Mesenchymal stem cell (in vitro differentiated cells and primary cell): ENCODE measurements at regions not wholly inside any gene's neighbourhood (a gene's known extent, or its start where the extent isn't known, plus 50 kb on each side); places are given as distances from the start of the nearest gene placed in this dataset.
"Not testable (repeated sequence)": the region's sequence is repeated elsewhere in the genome, so short reads cannot be mapped to it uniquely, and the experiment has no call there.

Experiments
- DNase-seq: peaks from one replicate; pipeline ENCODE4 v3.0.0-alpha.2; 2013
- H2AFZ ChIP-seq: one replicate; pipeline ENCODE4 v1.6.1; 2013; ENCODE audit warnings: low read depth, mild to moderate bottlenecking, control low read depth, inconsistent platforms, low read length, moderate library complexity
- H2AK5ac ChIP-seq: 2 replicates; pipeline ENCODE4 v1.6.1; 2013; ENCODE audit warnings: low read length, moderate library complexity, mild to moderate bottlenecking, inconsistent platforms; ENCODE audit not compliant: severe bottlenecking
- H2BK120ac ChIP-seq: one replicate; pipeline ENCODE4 v1.6.1; 2013; ENCODE audit warnings: low read depth, mild to moderate bottlenecking, inconsistent platforms, low read length, moderate library complexity
- H2BK12ac ChIP-seq, 2 experiments: one replicate each; pipeline ENCODE4 v1.6.1; 2013; ENCODE audit warnings: inconsistent platforms in 2 of 2, low read length in 2 of 2, mild to moderate bottlenecking in 2 of 2, moderate library complexity in 2 of 2, control low read depth in 1 of 2
- H2BK15ac ChIP-seq: one replicate; pipeline ENCODE4 v1.6.1; 2013; ENCODE audit warnings: mild to moderate bottlenecking, low read depth, inconsistent platforms; ENCODE audit not compliant: poor library complexity, severe bottlenecking
- H2BK5ac ChIP-seq: 2 replicates; pipeline ENCODE4 v1.6.1; 2013; ENCODE audit warnings: low read depth, mild to moderate bottlenecking, low read length, control low read depth, inconsistent platforms; ENCODE audit not compliant: poor library complexity, severe bottlenecking
- H3K14ac ChIP-seq, 2 experiments: one replicate each; pipeline ENCODE4 v1.6.1; 2013; ENCODE audit warnings: inconsistent platforms in 2 of 2, low read length in 2 of 2, control low read depth in 1 of 2, mild to moderate bottlenecking in 1 of 2, moderate library complexity in 1 of 2
- H3K18ac ChIP-seq, 2 experiments: one replicate each; pipeline ENCODE4 v1.6.1; 2013; ENCODE audit warnings: inconsistent platforms in 2 of 2, low read length in 2 of 2, control low read depth in 1 of 2, low read depth in 1 of 2, mild to moderate bottlenecking in 1 of 2
- H3K23ac ChIP-seq, 2 experiments: one replicate each; pipeline ENCODE4 v1.6.1; 2013; ENCODE audit warnings: inconsistent platforms in 2 of 2, low read length in 2 of 2, mild to moderate bottlenecking in 2 of 2, moderate library complexity in 2 of 2, control low read depth in 1 of 2
- H3K27ac ChIP-seq: 2 replicates; pipeline ENCODE4 v1.5.1; 2013; ENCODE audit warnings: mild to moderate bottlenecking, moderate library complexity, low read length, control low read depth, inconsistent platforms; ENCODE audit not compliant: poor library complexity, severe bottlenecking
- H3K27me3 ChIP-seq, 2 experiments: 2 replicates each; pipeline versions ENCODE4 v1.6.1 to v1.7.0; 2013; ENCODE audit warnings: low read length in 2 of 2, mild to moderate bottlenecking in 2 of 2, moderate library complexity in 2 of 2, control low read depth in 1 of 2, inconsistent platforms in 1 of 2; ENCODE audit not compliant: control insufficient read depth in 1 of 2, insufficient read depth in 1 of 2
- H3K36me3 ChIP-seq, 2 experiments: 2 replicates each; pipeline versions ENCODE4 v1.6.1 to v1.7.0; 2013; ENCODE audit warnings: low read length in 2 of 2, control low read depth in 1 of 2, inconsistent platforms in 1 of 2, low read depth in 1 of 2, mild to moderate bottlenecking in 1 of 2; ENCODE audit not compliant: insufficient read depth in 2 of 2, control insufficient read depth in 1 of 2
- H3K4ac ChIP-seq, 2 experiments: one replicate each; pipeline ENCODE4 v1.6.1; 2013; ENCODE audit warnings: inconsistent platforms in 2 of 2, low read length in 2 of 2, mild to moderate bottlenecking in 2 of 2, moderate library complexity in 2 of 2, control low read depth in 1 of 2, low read depth in 1 of 2
- H3K4me1 ChIP-seq: 2 replicates; pipeline ENCODE4 v1.6.1; 2013; ENCODE audit warnings: low read depth, low read length, control low read depth; ENCODE audit not compliant: control insufficient read depth, insufficient read depth
- H3K4me2 ChIP-seq: 2 replicates; pipeline ENCODE4 v1.6.1; 2013; ENCODE audit warnings: low read length, mild to moderate bottlenecking, inconsistent platforms; ENCODE audit not compliant: poor library complexity, severe bottlenecking
- H3K4me3 ChIP-seq, 2 experiments: 2 replicates each; pipeline versions ENCODE4 v1.5.1 to v1.7.0; 2013; ENCODE audit warnings: low read length in 2 of 2, mild to moderate bottlenecking in 2 of 2, control low read depth in 1 of 2, low read depth in 1 of 2; ENCODE audit not compliant: insufficient read depth in 1 of 2
- H3K79me1 ChIP-seq: replicated peaks from 2 replicates; pipeline ENCODE4 v1.6.1; 2013; ENCODE audit warnings: mild to moderate bottlenecking, control low read depth, low read length, inconsistent platforms; ENCODE audit not compliant: poor library complexity, severe bottlenecking
- H3K9ac ChIP-seq: 2 replicates; pipeline ENCODE4 v1.7.0; 2013; ENCODE audit warnings: mild to moderate bottlenecking, low read length, moderate library complexity
- H3K9me3 ChIP-seq: 2 replicates; pipeline ENCODE4 v1.7.0; 2013; ENCODE audit warnings: mild to moderate bottlenecking, low read length; ENCODE audit not compliant: control insufficient read depth
- H4K8ac ChIP-seq: one replicate; pipeline ENCODE4 v1.6.1; 2013; ENCODE audit warnings: inconsistent platforms, mild to moderate bottlenecking, low read length, moderate library complexity
- H4K91ac ChIP-seq: one replicate; pipeline ENCODE4 v1.6.1; 2013; ENCODE audit warnings: mild to moderate bottlenecking, low read length, inconsistent platforms
- WGBS: methylation state at CpG from one replicate; pipeline ENCODE4 v1.1.7; 2013; ENCODE audit warnings: mixed read lengths; 5-methylcytosine and 5-hydroxymethylcytosine counted together

DNA sequence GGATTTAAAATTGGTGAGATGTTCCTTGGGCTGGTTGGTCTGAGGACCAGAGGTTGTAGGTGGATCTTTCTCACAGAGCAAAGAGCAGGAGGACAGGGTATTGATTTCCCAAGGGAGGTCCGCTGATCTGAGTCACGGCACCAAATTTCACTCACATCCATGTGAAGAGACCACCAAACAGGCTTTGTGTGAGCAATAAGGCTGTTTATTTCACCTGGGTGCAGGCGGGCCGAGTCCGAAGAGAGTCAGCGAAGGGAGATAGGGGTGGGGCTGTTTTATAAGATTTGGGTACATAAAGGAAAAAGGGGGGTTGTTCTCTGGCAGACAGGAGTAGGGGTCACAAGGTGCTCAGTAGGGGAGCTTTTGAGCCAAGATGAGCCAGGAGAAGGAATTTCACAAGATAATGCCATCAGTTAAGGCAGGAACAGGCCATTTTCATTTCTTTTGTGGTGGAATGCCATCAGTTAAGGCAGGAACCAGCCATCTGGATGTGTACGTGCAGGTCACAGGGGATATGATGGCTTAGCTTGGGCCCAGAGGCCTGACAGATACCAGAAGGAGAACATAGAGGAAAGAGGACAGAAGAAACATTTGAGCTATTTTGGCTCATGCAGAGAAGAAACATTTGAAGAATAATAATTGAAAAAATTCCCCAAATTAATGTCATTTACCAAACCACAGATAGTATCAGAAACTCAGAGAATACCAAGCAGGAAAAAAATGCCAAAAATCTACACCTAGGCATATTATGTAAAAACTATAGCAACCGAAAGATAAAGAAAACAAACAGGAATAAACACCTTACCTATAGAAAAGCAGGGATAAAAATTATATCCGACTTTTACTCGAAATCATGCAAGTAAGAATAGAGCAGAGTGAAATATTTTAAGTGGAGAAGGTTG, 585.2 kb upstream of the MDGA2 start:
- H3K4ac ChIP-seq, H3K4me3 ChIP-seq, H4K91ac ChIP-seq, H3K79me1 ChIP-seq, H2AFZ ChIP-seq, H3K27ac ChIP-seq, H2BK15ac ChIP-seq, H2AK5ac ChIP-seq, H3K4me1 ChIP-seq, H3K9ac ChIP-seq, H3K36me3 ChIP-seq, H3K14ac ChIP-seq, H4K8ac ChIP-seq, H3K27me3 ChIP-seq, H2BK120ac ChIP-seq, H3K4me2 ChIP-seq, H2BK12ac ChIP-seq, DNase-seq, H3K18ac ChIP-seq, H3K23ac ChIP-seq, H2BK5ac ChIP-seq, H3K9me3 ChIP-seq: not testable (repeated sequence)
- 89% methylated on average over 9 of the region's 10 CpGs for WGBS

DNA sequence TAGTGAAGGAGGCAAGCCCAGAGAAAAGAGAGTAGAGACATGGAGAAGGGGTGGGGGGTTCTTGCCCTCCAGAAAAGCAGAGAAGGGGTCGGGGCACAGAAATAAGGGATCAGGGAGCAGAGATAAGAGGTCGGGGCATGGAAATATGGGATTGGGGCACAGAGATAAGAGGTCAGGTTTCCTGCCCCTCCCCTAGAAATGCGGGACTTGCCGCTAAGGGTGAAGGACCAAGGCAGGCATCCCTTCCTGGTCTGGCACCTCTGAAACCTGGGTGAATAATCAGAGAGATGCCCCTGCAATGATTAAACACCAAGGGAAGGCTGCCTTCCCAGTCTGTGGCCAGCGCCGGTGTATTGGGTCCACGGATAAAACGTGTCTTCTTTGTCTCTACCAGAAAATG, 584.5 kb upstream of the MDGA2 start:
- H2BK5ac ChIP-seq, H3K27ac ChIP-seq, H2AFZ ChIP-seq, H3K4ac ChIP-seq, H4K8ac ChIP-seq, H2AK5ac ChIP-seq, H4K91ac ChIP-seq, H3K4me1 ChIP-seq, H2BK120ac ChIP-seq, H3K79me1 ChIP-seq, H3K27me3 ChIP-seq, H3K36me3 ChIP-seq, H2BK15ac ChIP-seq, H3K9me3 ChIP-seq, H2BK12ac ChIP-seq, H3K4me2 ChIP-seq, H3K9ac ChIP-seq, H3K14ac ChIP-seq, DNase-seq, H3K4me3 ChIP-seq, H3K18ac ChIP-seq, H3K23ac ChIP-seq: not testable (repeated sequence)
- 91% methylated on average over 8 of the region's 8 CpGs for WGBS

- H2BK120ac ChIP-seq, H3K4ac ChIP-seq, H3K4me2 ChIP-seq, H4K8ac ChIP-seq, H3K18ac ChIP-seq, H3K27me3 ChIP-seq, H2BK15ac ChIP-seq, H3K79me1 ChIP-seq, H3K9ac ChIP-seq, H2AFZ ChIP-seq, DNase-seq, H3K4me3 ChIP-seq, H2BK12ac ChIP-seq, H3K27ac ChIP-seq, H3K4me1 ChIP-seq, H4K91ac ChIP-seq, H3K9me3 ChIP-seq, H2BK5ac ChIP-seq, H3K36me3 ChIP-seq, H3K23ac ChIP-seq, H2AK5ac ChIP-seq, H3K14ac ChIP-seq: not testable (repeated sequence)
- 57% methylated on average over 5 of the region's 5 CpGs for WGBS
Measured at GRCh38 chr14:48259232-48259631, 583.8 kb upstream of the MDGA2 start.

- H3K36me3 ChIP-seq, H3K27me3 ChIP-seq, H3K18ac ChIP-seq, H2AFZ ChIP-seq, H3K4me2 ChIP-seq, H3K79me1 ChIP-seq, H2BK120ac ChIP-seq, H3K23ac ChIP-seq, H3K9ac ChIP-seq, H3K14ac ChIP-seq, H3K9me3 ChIP-seq, H2BK15ac ChIP-seq, DNase-seq, H4K8ac ChIP-seq, H4K91ac ChIP-seq, H3K4me3 ChIP-seq, H2BK5ac ChIP-seq, H2AK5ac ChIP-seq, H3K4ac ChIP-seq, H3K27ac ChIP-seq, H3K4me1 ChIP-seq, H2BK12ac ChIP-seq: not testable (repeated sequence)
- WGBS, result 88% methylated on average over 9 of the region's 9 CpGs
Measured at GRCh38 chr14:48258703-48259102, 583.3 kb upstream of the MDGA2 start.
